OCI-LY1 (cell line): ENCODE measurements at regions not wholly inside any gene's neighbourhood (a gene's known extent, or its start where the extent isn't known, plus 50 kb on each side); places are given as distances from the start of the nearest gene placed in this dataset.

ENCODE experiments used
- EZH2 ChIP-seq: fragments of 200-600 bp; sonication (generic), shearing (Covaris generic); IDR thresholded peaks from 2 replicates; pipeline ENCODE4 v1.8.0; 2017; ENCODE audit warnings: borderline replicate concordance, mixed run types, mild to moderate bottlenecking, antibody characterized with exemption, low read length, moderate library complexity, mixed read lengths
- TF ChIP-seq, protein P1 (sequence below): fragments of 200-600 bp; sonication (generic), shearing (Covaris generic); IDR thresholded peaks from 2 replicates; pipeline ENCODE4 v1.5.1; 2017; ENCODE audit warnings: mild to moderate bottlenecking, antibody characterized with exemption, low read length, moderate library complexity, mixed read lengths

DNA sequence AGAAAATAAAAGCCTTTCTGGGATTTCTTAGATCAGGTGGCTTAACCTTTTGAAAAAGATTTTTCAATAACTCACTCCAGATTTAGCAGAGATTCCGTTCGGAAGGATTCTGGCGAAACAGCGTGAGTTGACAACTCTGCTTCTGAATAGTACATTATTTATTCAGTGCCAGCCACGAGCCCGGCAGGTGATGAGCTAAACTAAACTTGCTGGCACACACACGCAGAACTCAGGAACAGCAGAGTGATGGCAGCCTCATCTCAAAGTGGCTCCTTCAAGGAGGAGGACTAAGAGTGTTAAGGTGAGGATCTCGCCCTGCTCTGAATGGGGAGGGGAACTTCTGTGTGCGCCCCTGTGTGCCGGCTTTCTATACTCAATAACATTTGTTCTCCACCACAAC is 114.3 kb downstream of the FAM43A start:
- TF ChIP-seq, protein P1, sequence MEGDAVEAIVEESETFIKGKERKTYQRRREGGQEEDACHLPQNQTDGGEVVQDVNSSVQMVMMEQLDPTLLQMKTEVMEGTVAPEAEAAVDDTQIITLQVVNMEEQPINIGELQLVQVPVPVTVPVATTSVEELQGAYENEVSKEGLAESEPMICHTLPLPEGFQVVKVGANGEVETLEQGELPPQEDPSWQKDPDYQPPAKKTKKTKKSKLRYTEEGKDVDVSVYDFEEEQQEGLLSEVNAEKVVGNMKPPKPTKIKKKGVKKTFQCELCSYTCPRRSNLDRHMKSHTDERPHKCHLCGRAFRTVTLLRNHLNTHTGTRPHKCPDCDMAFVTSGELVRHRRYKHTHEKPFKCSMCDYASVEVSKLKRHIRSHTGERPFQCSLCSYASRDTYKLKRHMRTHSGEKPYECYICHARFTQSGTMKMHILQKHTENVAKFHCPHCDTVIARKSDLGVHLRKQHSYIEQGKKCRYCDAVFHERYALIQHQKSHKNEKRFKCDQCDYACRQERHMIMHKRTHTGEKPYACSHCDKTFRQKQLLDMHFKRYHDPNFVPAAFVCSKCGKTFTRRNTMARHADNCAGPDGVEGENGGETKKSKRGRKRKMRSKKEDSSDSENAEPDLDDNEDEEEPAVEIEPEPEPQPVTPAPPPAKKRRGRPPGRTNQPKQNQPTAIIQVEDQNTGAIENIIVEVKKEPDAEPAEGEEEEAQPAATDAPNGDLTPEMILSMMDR: no peak
- TF ChIP-seq EZH2: no peak
